GM12872 (cell line): ENCODE measurements at regions not wholly inside any gene's neighbourhood (a gene's known extent, or its start where the extent isn't known, plus 50 kb on each side); places are given as distances from the start of the nearest gene placed in this dataset.

Source experiments
- TF ChIP-seq, protein P1 (sequence below): IDR thresholded peaks from 3 replicates; pipeline ENCODE4 v1.5.1; 2011; ENCODE audit warnings: low read depth, mild to moderate bottlenecking, low read length, moderate library complexity; ENCODE audit not compliant: insufficient read depth

DNA sequence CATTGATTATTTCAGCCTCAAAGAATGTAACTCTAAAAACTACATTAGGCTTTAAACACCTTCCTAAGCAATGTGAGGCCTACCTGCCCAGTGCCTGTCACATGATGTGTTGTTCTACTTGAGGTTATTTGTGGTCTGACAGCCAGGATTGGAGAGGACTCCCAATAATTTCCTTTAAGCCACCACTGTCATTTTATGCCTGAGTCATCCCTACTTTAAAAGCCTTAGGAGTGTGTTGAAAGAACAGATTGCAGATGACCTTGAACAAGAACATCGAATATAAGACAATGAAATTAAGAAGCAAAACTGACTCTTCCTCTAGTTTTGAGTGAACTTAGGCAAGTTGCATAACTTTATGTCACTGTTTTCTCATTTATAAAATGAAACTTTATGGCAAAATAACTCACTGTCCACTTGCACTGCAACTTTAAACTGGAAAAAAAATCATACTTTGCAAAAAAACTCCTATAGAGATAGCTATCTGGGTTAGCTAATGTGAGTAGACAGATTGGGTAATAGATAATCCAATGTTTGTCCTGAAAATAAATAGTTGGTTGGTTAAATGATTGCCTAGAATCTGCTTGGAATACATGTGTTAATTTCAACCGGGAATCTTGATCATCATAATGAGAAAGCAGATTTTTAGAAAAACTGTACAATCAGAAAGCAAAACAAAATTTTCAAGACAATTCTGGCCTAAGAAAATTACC lies 361.2 kb downstream of the SUCLA2 start:
- TF ChIP-seq, protein P1, sequence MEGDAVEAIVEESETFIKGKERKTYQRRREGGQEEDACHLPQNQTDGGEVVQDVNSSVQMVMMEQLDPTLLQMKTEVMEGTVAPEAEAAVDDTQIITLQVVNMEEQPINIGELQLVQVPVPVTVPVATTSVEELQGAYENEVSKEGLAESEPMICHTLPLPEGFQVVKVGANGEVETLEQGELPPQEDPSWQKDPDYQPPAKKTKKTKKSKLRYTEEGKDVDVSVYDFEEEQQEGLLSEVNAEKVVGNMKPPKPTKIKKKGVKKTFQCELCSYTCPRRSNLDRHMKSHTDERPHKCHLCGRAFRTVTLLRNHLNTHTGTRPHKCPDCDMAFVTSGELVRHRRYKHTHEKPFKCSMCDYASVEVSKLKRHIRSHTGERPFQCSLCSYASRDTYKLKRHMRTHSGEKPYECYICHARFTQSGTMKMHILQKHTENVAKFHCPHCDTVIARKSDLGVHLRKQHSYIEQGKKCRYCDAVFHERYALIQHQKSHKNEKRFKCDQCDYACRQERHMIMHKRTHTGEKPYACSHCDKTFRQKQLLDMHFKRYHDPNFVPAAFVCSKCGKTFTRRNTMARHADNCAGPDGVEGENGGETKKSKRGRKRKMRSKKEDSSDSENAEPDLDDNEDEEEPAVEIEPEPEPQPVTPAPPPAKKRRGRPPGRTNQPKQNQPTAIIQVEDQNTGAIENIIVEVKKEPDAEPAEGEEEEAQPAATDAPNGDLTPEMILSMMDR, result no peak

DNA sequence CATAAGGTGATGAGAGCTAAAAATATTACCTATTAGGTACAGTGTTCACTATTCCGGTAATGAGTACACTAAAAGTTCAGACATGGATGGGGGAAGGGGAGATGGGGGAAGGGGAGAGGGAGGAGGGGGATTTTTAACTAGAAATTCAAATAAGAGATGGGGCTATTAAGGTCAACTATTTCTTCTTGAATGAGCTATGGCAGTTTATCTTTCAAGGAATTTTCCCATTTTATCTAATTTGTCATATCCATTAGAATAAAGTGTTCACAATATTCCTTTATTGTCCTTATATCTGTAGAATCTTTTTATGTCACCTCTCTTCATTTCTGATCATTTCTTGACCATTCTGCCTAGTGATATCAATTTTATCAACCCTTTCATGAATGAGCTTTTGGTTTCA lies 362.4 kb downstream of the SUCLA2 start:
- TF ChIP-seq, protein P1, result no peak

DNA sequence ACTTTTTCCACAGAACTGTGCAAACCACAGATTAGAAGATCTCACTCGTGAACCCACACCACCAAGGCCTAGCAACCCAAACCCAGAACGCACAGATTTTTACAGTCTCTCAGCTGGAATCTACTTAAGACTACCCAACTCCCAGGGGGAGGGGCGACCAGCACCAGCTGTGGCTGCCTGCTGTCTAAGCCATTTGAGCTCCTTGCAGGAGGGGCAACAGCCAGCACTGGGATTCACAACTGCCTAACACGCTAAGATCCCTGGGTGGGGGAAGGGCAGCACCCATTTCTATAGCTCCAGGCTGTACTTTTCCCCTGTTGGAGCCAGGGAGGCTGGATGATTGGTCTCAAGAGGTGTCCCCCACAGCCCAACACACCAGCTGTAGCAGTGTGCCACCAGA lies 368.8 kb downstream of the SUCLA2 start:
- TF ChIP-seq, protein P1, result no peak

DNA sequence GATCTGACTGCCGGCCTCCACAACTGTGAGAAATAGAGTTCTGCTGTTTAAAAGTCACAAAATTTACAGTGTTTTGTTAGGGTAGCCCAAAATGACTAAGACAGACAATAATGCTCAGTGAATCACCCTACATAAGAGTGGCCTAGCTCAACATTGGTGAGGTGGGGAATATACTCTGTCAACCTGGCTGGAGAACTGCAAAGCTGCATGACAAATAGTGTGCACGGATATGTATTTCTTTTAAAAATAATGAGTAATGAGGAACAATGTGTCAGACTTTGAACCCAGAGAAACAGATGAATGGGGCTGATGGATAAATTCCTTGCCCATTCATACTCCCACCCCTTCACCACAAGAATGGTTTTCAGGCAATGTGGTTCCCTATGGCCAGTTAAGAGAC lies 372.4 kb downstream of the SUCLA2 start:
- TF ChIP-seq, protein P1, result no peak

DNA sequence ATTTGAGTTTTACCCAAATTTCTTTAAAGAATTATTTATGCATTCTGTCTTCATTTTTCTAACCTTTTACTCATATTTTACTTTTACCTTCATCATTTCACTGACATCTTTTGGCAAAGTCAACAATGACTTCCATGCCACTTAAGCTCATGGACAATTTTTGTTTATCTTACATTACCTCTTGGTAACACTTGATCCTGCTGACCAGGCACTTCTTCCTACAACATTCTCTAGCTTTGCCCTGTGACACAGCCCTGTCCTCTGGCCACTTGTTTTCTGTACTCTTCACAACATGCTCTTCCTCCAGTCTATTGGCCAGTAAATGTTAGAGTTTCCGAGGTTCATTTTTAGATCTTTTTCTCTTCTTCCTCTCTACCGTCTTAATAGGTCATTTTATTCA lies 377.2 kb downstream of the SUCLA2 start:
- TF ChIP-seq, protein P1, result no peak

DNA sequence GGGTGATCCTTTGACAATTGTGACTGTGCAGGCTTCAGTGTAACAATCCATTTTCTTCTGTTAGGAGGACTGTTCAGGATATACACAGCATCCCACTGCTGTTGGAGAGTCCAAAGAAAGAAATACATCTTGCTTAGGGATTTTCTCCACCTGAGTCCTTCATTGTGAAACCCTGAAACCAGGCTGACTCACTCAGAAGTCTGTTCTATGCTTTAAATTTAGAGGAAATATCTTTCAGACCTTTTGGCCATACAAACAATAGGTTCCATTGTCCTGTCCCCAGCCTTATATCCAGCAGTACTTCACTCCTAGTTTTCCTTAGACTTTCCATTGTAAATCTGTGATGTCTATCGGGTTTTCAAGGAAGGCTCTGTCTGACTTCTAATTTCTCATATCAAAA lies 379.1 kb downstream of the SUCLA2 start:
- TF ChIP-seq, protein P1, result no peak

DNA sequence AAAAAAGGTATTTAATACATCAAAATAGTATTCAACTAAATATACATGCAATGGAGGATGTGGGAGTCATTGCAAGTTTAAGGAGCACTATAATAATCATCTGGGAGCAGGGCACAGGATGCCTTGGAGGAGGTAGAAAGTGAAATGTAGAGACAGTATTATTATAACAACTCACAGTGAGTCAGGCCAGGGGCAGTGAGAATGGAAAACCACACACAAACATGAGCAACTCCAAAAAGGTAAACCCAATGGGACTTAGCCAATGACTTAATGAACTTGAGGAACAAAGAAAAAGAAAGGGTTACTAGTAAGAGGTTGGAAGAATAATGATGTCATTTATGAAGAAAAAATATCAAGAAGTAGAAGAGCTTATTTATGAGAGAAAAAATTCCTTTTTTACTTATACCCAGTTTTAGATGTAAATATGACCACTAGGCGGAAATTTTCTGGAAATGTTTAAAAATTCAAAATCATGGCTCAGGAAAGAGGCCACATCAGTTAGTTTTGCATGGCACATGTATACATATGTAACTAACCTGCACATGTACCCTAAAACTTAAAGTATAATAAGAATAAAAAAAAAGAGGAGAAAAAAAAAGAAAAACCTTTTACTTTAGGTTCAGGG lies 389.3 kb downstream of the SUCLA2 start:
- TF ChIP-seq, protein P1, result no peak
